Endothelial cell of umbilical vein (primary cell): ENCODE measurements at regions not wholly inside any gene's neighbourhood (a gene's known extent, or its start where the extent isn't known, plus 50 kb on each side); places are given as distances from the start of the nearest gene placed in this dataset.

Experiments
- BruUV-seq: library from RNA; stranded (reverse); fragments of 400-500 nt; replicated peaks from 2 replicates; lab custom pipeline; 2021; lab: Mats Ljungman, UMichigan
- CTCF ChIA-PET: fragments of 300-600, 350-600 bp; sonication (Branson Sonifier 250); formaldehyde crosslinking; loops from one replicate; lab custom pipeline; 2021; ENCODE audit warnings: antibody characterized with exemption, inconsistent platforms; lab: Charles Lee
- POLR2A ChIA-PET: fragments of 300-600, 350-600 bp; sonication (Branson Sonifier 250); formaldehyde crosslinking; loops from one replicate; lab custom pipeline; 2021; ENCODE audit warnings: antibody characterized with exemption, inconsistent platforms; lab: Charles Lee
- DNase-seq: peaks from one replicate; pipeline ENCODE4 v3.0.0-alpha.2; 2011; ENCODE audit warnings: low read depth, low spot score
- FAIRE-seq: peaks from 2 replicates; lab custom pipeline; 2011; peaks lifted over from hg19 to GRCh38; lab: Jason Lieb, UNC
- H2AFZ ChIP-seq: 2 replicates; pipeline ENCODE4 v1.6.0; 2012; ENCODE audit warnings: low read depth, low read length, control low read depth, inconsistent platforms
- H3K27ac ChIP-seq: 2 replicates; pipeline ENCODE4 v1.5.1; 2011; ENCODE audit warnings: low read depth, mild to moderate bottlenecking, control low read depth, low read length, moderate library complexity; ENCODE audit not compliant: insufficient read depth
- H3K27me3 ChIP-seq, 2 experiments: 2 replicates each; pipeline versions ENCODE4 v1.6.0 to v1.6.1; 2011; ENCODE audit warnings: low read length in 2 of 2, mixed read lengths in 1 of 2; ENCODE audit not compliant: control insufficient read depth in 2 of 2, insufficient read depth in 2 of 2
- H3K36me3 ChIP-seq, 2 experiments: 2 replicates in 1 of 2; 3 replicates in 1 of 2; pipeline ENCODE4 v1.5.1; 2011; ENCODE audit warnings: low read length in 2 of 2, mild to moderate bottlenecking in 1 of 2, moderate library complexity in 1 of 2; ENCODE audit not compliant: control insufficient read depth in 2 of 2, insufficient read depth in 2 of 2; ENCODE audit errors: extremely low read depth in 1 of 2
- H3K4me1 ChIP-seq: 3 replicates; pipeline ENCODE4 v1.5.1; 2011; ENCODE audit warnings: mild to moderate bottlenecking, low read length; ENCODE audit not compliant: control insufficient read depth, insufficient read depth; ENCODE audit errors: extremely low read depth
- H3K4me2 ChIP-seq: 2 replicates; pipeline ENCODE4 v1.6.1; 2011; ENCODE audit warnings: low read length, control low read depth, mixed read lengths; ENCODE audit not compliant: insufficient read depth
- H3K4me3 ChIP-seq, 3 experiments: fragments of 200-600 bp in 1 of 3; sonication (generic), shearing (Covaris generic) in 1 of 3; replicated peaks in 1 of 3; 2 replicates each; pipeline ENCODE4 v1.5.1; 2011 to 2016; ENCODE audit warnings: control low read depth in 3 of 3, low read length in 3 of 3, mild to moderate bottlenecking in 2 of 3, inconsistent platforms in 1 of 3, low read depth in 1 of 3, moderate library complexity in 1 of 3; ENCODE audit not compliant: insufficient read depth in 1 of 3
- H3K79me2 ChIP-seq: 2 replicates; pipeline ENCODE4 v1.6.0; 2012; ENCODE audit warnings: low read length, inconsistent platforms; ENCODE audit not compliant: control insufficient read depth, insufficient read depth
- H3K9ac ChIP-seq: replicated peaks from 2 replicates; pipeline ENCODE3; 2011; ENCODE audit warnings: low read length, control low read depth; ENCODE audit not compliant: insufficient read depth; ENCODE audit errors: extremely low read depth
- H3K9me1 ChIP-seq: replicated peaks from 3 replicates; pipeline ENCODE4 v1.6.0; 2011; ENCODE audit warnings: mild to moderate bottlenecking, low read length; ENCODE audit not compliant: control insufficient read depth, insufficient read depth; ENCODE audit errors: extremely low read depth
- H3K9me3 ChIP-seq: replicated peaks from 2 replicates; pipeline ENCODE4 v1.5.1; 2012; ENCODE audit warnings: low read length, inconsistent platforms; ENCODE audit not compliant: control insufficient read depth, insufficient read depth
- H4K20me1 ChIP-seq: replicated peaks from 2 replicates; pipeline ENCODE3; 2011; ENCODE audit warnings: mild to moderate bottlenecking, low read length; ENCODE audit not compliant: control insufficient read depth, insufficient read depth; ENCODE audit errors: extremely low read depth
- EZH2 ChIP-seq: IDR thresholded peaks from 2 replicates; pipeline ENCODE4 v1.6.1; 2012; ENCODE audit warnings: borderline replicate concordance, low read depth, mild to moderate bottlenecking, moderate library complexity, low read length, inconsistent platforms; ENCODE audit not compliant: severe bottlenecking
- FOS ChIP-seq: IDR thresholded peaks from 2 replicates; pipeline ENCODE4 v1.6.1; 2011; ENCODE audit warnings: mild to moderate bottlenecking, low read length, moderate library complexity, borderline replicate concordance; ENCODE audit not compliant: insufficient read depth
- GATA2 ChIP-seq: IDR thresholded peaks from 2 replicates; pipeline ENCODE4 v1.7.0; 2011; ENCODE audit warnings: low read depth, mild to moderate bottlenecking, moderate library complexity, mixed read lengths, low read length; ENCODE audit not compliant: insufficient read length, insufficient read depth
- JUN ChIP-seq: IDR thresholded peaks from 2 replicates; pipeline ENCODE4 v1.6.1; 2011; ENCODE audit warnings: borderline replicate concordance, low read depth; ENCODE audit not compliant: insufficient read length, insufficient read depth
- MYC ChIP-seq: IDR thresholded peaks from one replicate; pipeline ENCODE4 v1.6.1; 2011; ENCODE audit warnings: mild to moderate bottlenecking, low read depth, low read length
- POLR2A ChIP-seq: IDR thresholded peaks from 2 replicates; pipeline ENCODE4 v1.6.1; 2012; ENCODE audit warnings: low read depth, mild to moderate bottlenecking, control low read depth, low read length
- POLR2AphosphoS5 ChIP-seq: IDR thresholded peaks from 2 replicates; pipeline ENCODE4 v1.6.1; 2012; ENCODE audit warnings: low read depth, mild to moderate bottlenecking, control low read depth, low read length, moderate library complexity; ENCODE audit not compliant: insufficient read depth
- dilution Hi-C: fragments of 300-500 bp; cut with MboI; formaldehyde crosslinking; loops from one replicate; pipeline ENCODE4 v1.15.0; 2019; ENCODE audit warnings: low sequenced_read_pairs; ENCODE audit not compliant: extremely low pct_ligation_motif_present
- intact Hi-C: fragments of 100-400 bp; cut with micrococcal nuclease; formaldehyde crosslinking; loops from one replicate; pipeline ENCODE4 v1.10.0; 2022
- TF ChIP-seq, protein P1 (sequence below): IDR thresholded peaks from 2 replicates; pipeline ENCODE4 v1.6.1; 2011; ENCODE audit not compliant: insufficient read depth, insufficient read length
- TF ChIP-seq, protein P2 (sequence below), 2 donors: IDR thresholded peaks; 1 replicate in 1 of 2; 2 replicates in 1 of 2; pipeline ENCODE4 v1.5.1; 2011; ENCODE audit warnings: low read length in 2 of 2, mild to moderate bottlenecking in 2 of 2, moderate library complexity in 2 of 2, control low read depth in 1 of 2, inconsistent platforms in 1 of 2, low read depth in 1 of 2; ENCODE audit not compliant: insufficient read depth in 1 of 2; ENCODE audit errors: extremely low read depth in 1 of 2

DNA sequence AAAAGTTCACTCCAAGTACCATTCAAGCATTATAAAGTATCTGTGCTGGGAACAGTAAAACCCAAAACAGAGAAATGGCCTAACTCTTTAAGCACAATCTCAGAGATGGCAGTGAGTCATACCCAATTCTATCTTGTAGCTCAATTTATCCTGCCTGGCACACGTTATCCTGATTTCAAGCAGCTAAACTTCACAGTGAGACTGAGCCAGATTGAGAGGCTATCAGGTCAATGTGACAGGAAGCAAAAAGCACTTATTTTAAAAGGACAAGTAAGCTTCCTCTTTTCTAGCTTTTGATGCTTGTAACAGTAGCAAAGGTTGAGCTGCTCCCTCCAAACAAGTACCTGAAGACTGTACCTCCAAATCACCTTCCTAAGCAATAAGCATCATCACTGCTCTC lies 324.9 kb downstream of the NAF1 start:
- POLR2A ChIA-PET: no interaction called here
- CTCF ChIA-PET: no interaction called here
- intact Hi-C loops (no loop called here), dilution Hi-C loops (no loop called here)
- no peak for FAIRE-seq
- DNase-seq: no peak
- Histone ChIP-seq H4K20me1 (no peaks in the 10 kb centered on the region), H3K4me1 (no peaks in the 10 kb centered on the region), H3K4me3 (no peak overlapping the region), H3K9ac (no peak overlapping the region), H3K9me3 (peaks cover under 1% of the 10 kb centered on the region), H3K4me2 (no peak overlapping the region), H2AFZ (no peak overlapping the region), H3K36me3 (no peaks in the 10 kb centered on the region), H3K27me3 (no peaks in the 10 kb centered on the region), H3K27ac (no peak overlapping the region), H3K9me1 (no peaks in the 10 kb centered on the region), H3K79me2 (no peaks in the 10 kb centered on the region)
- TF ChIP-seq, protein P1, sequence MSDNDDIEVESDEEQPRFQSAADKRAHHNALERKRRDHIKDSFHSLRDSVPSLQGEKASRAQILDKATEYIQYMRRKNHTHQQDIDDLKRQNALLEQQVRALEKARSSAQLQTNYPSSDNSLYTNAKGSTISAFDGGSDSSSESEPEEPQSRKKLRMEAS: no peak
- no peak for TF ChIP-seq POLR2AphosphoS5
- no peak for TF ChIP-seq MYC
- no peak for TF ChIP-seq GATA2
- no peak for TF ChIP-seq JUN
- TF ChIP-seq POLR2A: no peak
- no peak for TF ChIP-seq FOS
- TF ChIP-seq EZH2: no peak
- TF ChIP-seq, protein P2, sequence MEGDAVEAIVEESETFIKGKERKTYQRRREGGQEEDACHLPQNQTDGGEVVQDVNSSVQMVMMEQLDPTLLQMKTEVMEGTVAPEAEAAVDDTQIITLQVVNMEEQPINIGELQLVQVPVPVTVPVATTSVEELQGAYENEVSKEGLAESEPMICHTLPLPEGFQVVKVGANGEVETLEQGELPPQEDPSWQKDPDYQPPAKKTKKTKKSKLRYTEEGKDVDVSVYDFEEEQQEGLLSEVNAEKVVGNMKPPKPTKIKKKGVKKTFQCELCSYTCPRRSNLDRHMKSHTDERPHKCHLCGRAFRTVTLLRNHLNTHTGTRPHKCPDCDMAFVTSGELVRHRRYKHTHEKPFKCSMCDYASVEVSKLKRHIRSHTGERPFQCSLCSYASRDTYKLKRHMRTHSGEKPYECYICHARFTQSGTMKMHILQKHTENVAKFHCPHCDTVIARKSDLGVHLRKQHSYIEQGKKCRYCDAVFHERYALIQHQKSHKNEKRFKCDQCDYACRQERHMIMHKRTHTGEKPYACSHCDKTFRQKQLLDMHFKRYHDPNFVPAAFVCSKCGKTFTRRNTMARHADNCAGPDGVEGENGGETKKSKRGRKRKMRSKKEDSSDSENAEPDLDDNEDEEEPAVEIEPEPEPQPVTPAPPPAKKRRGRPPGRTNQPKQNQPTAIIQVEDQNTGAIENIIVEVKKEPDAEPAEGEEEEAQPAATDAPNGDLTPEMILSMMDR (IDR thresholded peaks at IDR 0.05; ENCODE audit: extremely low read depth in 1 of 2, insufficient read depth in 1 of 2, low read depth in 1 of 2, low read length in 2 of 2): no peak
- BruUV-seq: no TSS peak
